ENCODE measurements at regions not wholly inside any gene's neighbourhood (a gene's known extent, or its start where the extent isn't known, plus 50 kb on each side); places are given as distances from the start of the nearest gene placed in this dataset.
"Not testable (repeated sequence)": the region's sequence is repeated elsewhere in the genome, so short reads cannot be mapped to it uniquely, and the experiment has no call there.

- no peak for DNase-seq
Observed at GRCh38 chr5:90284375-90284774, 125.2 kb downstream of the CETN3 start.

- no peak for DNase-seq
Observed at GRCh38 chr5:90279091-90279490, 130.5 kb downstream of the CETN3 start.

DNA sequence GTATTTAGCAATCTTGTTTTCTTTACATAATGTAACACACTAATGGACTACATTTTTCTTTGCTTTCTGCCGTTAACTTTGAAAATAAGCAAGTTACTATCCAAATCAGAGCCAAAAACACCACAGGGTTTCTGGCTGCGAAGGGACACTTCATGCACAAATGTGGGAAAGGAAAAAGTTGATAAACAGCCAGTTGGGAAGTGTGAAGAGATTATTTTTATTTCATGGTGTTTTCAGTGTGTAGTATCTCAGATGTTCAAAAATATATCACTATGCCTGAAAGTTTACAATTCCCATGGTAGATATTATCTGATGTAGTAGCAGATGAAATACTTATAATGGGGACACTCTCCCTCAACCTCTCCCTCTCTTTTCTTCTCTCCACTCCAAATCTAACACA is 135.3 kb downstream of the CETN3 start:
- no peak for DNase-seq

GRCh38 chr5:90267646-90268045 is 141.9 kb downstream of the CETN3 start:
- no peak for DNase-seq

GRCh38 chr5:90265545-90265857 is 144.1 kb downstream of the CETN3 start:
- DNase-seq = no peak

- DNase-seq = peak; percentile 56
Observed at GRCh38 chr5:90264689-90265544, 144.6 kb downstream of the CETN3 start.

- DNase-seq = no peak
Observed at GRCh38 chr5:90263102-90263820, 146.3 kb downstream of the CETN3 start.

GRCh38 chr5:90251447-90251846 is 158.1 kb downstream of the CETN3 start:
- no peak for DNase-seq

DNA sequence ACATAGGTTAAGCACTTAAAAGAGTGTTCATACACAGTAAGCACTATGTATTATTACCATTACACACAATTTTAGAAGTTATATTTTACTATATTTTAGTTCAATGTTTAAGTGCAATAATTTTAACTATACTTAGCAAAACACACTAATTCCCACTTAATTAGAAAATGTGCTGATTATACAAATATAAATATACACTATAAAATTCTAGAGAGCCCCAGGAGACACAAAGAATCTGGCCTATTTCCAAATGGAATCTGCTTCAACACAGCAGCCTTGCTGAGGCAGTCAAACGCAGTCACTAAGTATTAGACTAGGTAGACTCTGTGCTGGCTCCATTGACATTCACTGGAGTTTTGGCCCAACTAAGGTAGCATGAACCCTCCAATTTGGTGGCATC is 160.9 kb downstream of the CETN3 start:
- peak; percentile 20 for DNase-seq

GRCh38 chr5:90243848-90244247 is 165.7 kb downstream of the CETN3 start:
- not testable (repeated sequence) for DNase-seq

DNA sequence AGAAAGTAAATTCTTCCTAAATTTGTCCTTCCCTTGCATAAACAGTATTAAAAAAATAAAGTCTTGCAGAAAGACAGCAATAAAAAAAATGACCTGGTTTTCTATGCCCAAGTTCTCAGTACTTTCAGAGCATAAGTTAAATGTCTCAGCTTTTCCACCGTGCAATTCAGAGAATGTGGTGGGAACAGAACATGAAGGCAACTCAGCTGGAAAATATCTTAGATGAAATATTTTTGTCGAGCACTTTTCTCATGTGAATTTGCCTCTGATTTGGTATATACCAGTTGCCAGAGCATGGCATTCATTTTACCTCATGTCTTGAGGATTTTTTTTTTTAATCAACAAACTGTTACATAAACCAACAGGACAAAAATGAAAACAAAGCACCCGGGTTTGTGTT is 176.1 kb downstream of the CETN3 start:
- no peak for DNase-seq

DNA sequence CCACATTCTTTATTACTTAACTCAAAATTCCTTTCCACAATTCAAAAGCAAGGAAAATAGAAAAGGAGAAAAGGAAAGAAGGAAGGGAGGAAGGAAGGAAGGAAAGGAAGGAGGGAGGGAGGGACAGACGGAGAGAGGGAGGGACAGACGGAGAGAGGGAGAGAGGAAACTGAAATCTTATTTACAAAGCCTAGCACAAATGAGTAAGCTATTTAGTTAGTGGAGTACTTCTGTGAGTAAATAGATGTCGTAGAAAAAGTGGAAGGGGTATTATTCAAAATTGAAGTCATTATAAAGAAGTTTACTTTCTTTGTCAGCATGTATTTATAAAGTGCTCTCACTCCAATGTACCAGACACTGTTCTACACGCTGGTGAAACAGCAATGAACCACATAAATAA is 177.9 kb downstream of the CETN3 start:
- DNase-seq = no peak

DNA sequence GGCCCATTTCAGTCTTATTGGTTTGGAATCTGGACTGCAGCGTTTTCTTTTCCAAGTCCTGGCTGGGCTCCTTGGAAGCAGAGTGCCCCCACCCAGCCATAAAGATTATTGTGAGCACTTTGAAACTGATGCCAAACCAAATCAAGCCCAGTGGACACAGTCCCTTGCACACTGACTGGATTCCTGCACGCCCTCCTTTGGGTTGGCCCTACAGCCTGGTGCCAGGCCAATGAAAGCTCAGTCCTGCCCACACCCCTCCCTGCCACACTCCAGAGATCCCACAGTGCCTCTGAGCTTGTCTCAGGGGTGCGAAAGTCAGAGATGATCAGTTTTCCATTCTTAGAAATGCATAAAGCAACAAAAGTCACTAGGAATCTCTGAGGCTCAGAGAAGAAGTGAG is 181.9 kb downstream of the CETN3 start:
- no peak for DNase-seq

DNA sequence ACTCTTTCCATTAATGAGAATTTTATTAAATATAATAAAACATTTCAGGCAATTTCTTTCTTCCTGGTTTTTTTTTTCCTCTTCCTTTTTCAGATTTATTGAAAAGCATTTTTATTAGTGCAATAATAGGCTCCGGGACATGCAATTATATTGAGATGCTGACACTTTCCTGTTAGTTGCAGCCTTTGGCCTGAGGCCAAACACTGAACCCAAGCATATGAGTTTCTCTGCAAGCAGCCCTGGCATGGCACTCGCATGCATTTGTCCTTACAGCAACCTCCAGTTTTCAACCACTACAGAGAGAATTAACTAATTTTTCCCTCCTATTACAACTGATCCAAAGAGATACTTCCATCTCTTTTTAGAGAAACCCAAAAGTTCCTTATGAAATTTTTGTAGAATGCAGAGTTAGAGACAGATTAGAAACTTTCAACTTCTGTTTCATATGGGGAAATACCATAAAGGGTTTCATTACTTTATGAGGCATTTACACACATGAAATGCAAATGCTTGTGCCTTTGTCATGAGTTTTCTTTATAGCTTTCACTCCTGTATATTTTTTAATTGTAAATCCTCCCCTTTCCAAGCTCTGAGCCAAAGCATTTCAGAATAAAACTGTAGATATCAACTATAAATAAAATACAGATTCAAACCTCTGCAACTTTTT is 183.0 kb downstream of the CETN3 start:
- DNase-seq = peak; percentile 20

DNA sequence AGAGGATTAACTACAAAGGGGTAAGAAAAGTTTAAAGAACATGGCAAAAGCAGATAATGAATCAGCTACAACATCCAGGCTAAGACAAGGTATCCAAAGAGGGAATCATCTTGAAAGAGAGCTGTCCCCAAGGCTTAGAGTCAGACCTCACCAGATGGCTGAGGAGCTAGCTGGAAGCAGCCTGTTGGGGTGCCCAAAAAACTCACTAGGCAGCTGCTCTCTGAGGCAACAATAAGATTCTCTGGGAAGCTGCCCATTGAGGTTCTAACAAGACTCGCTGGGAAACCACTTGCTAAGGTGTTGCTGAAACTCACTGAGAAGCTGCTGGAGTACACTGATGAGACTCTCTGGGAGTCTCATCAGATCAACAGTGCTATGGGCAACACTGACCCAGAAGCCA is 185.2 kb downstream of the CETN3 start:
- no peak for DNase-seq

GRCh38 chr5:90223756-90224155 is 185.8 kb downstream of the CETN3 start:
- no peak for DNase-seq

DNA sequence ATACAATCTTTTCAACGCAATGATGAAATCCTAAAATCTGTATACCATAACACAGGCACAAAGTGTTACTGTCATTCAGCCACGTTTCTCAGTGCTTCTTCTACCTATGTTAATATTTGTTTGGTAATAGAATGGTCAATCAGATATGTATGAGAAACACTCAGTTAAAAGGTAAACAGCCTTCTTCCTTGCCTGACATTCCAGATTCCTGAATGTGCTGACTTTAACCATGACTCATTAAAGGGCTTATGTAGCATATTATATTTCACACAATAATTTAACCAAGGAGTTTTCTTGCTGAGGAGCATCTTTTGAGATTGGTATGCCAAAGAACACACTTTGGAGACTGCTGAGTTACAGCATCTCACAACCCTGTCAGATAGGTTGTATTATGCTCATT is 187.6 kb downstream of the CETN3 start:
- DNase-seq = no peak

DNA sequence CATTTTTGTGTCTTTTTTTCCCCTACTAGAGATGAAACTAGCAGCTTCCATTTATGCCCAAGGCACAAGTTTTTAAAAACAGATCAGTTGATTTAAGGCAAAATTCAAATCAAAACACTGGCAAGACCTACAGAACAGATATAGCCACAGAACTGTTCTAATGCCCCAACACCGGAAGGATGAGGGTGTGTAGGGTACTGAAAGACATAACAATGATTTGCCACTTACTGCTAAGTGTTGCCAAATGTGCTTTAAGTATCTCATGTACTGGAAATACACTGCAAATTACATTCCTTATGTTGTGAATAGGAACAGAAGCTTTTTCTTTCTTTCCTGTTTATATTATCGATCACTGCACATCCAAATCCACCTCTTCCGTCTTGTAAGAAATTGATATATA is 189.0 kb downstream of the CETN3 start:
- DNase-seq = no peak

- no peak for DNase-seq
Observed at GRCh38 chr5:90214991-90215390, 194.6 kb downstream of the CETN3 start.

DNA sequence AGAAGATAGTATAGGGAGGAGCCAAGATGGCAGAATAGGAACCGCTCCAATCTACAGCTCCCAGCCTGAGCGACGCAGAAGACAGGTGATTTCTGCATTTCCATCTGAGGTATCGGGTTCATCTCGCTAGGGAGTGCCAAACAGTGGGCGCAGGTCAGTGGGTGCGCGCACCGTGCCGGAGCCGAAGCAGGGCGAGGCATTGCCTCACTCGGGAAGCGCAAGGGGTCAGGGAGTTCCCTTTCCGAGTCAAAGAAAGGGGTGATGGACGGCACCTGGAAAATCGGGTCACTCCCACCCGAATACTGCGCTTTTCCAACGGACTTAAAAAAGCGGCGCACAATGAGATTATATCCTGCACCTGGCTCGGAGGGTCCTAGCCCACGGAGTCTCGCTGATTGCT is 201.2 kb downstream of the CETN3 start:
- DNase-seq = peak; percentile 44

GRCh38 chr5:90201923-90202322 is 207.6 kb downstream of the CETN3 start:
- DNase-seq = peak; percentile 49

- DNase-seq = no peak
Observed at GRCh38 chr5:90193185-90193822, 216.3 kb downstream of the CETN3 start.

- no peak for DNase-seq
Observed at GRCh38 chr5:90191352-90192045, 218.1 kb downstream of the CETN3 start.

Data from NCI-H1105 treated with DMSO at 0.1 percent for 48 hours (cell line).